ENCODE measurements at regions not wholly inside any gene's neighbourhood (a gene's known extent, or its start where the extent isn't known, plus 50 kb on each side); places are given as distances from the start of the nearest gene placed in this dataset.

GRCh38 chr10:131511391-131511790, 199.9 kb upstream of the TCERG1L start:
- ATAC-seq (replicated peaks; ENCODE audit: extremely low read depth, poor library complexity, severe bottlenecking) (no peak), DNase-seq (ENCODE audit: low spot score in 2 of 2) (no peak)
- Mint-ChIP-seq H3K4me1 (no peaks in the 10 kb centered on the region), H3K4me3 (no peak overlapping the region), H3K27me3 (no peaks in the 10 kb centered on the region), H3K27ac (ENCODE audit: low read depth) (no peak overlapping the region), H3K9me3 (peaks cover 7% of the 10 kb centered on the region), H3K36me3 (ENCODE audit: insufficient read depth) (no peaks in the 10 kb centered on the region)

DNA sequence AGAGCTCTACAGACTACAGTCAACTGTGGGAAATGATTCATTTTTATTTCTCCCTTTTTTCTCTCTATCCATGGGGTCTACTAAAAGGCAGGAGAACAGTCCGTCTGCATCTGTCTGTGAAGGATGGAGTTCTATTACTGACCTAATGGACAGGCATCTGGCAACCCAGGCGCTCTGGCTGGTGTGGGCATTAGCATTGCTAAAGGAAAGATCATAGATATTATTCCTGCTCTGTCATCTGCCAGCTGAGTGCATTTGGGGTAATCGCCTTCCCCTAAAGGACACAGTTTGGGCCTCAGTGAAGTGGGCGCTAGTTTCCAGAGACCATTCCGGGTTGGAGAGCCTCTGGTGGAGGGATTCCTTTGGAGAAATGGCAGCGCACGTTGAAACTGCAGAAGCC, 201.3 kb upstream of the TCERG1L start:
- Mint-ChIP-seq H3K4me3 (no peak overlapping the region), H3K36me3 (ENCODE audit: insufficient read depth) (no peaks in the 10 kb centered on the region), H3K4me1 (no peaks in the 10 kb centered on the region), H3K27ac (ENCODE audit: low read depth) (no peak overlapping the region), H3K9me3 (peaks cover 9% of the 10 kb centered on the region), H3K27me3 (no peaks in the 10 kb centered on the region)
- ATAC-seq (replicated peaks; ENCODE audit: extremely low read depth, poor library complexity, severe bottlenecking) (no peak), DNase-seq (ENCODE audit: low spot score in 2 of 2) (no peak)

DNA sequence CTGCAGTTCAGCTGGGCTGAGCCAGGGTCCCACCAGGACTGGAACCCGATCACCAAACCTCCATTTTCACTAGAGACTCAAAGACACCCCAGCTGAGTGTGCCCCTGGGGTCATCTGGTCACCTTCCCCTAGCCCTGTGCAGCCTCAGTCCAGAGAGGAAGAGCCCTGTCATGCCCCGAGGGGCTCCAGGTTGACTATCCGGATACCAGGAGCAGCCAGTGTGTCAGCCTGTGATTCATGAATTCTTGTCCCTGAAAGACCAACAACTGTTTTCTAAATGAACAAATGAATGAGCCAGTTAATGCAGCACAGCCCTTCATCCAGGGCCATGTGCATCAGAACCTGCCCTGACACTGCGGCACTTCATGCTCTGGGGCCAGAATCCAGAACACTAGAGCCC, 201.9 kb upstream of the TCERG1L start:
- ATAC-seq (replicated peaks; ENCODE audit: extremely low read depth, poor library complexity, severe bottlenecking) (no peak), DNase-seq (ENCODE audit: low spot score in 2 of 2) (no peak)
- H3K27ac Mint-ChIP-seq (ENCODE audit: low read depth): no peak overlapping the region
- no peaks in the 10 kb centered on the region for H3K4me1 Mint-ChIP-seq
- no peak overlapping the region for H3K4me3 Mint-ChIP-seq
- H3K9me3 Mint-ChIP-seq: peaks cover 9% of the 10 kb centered on the region
- no peaks in the 10 kb centered on the region for H3K27me3 Mint-ChIP-seq
- H3K36me3 Mint-ChIP-seq (ENCODE audit: insufficient read depth): no peaks in the 10 kb centered on the region

DNA sequence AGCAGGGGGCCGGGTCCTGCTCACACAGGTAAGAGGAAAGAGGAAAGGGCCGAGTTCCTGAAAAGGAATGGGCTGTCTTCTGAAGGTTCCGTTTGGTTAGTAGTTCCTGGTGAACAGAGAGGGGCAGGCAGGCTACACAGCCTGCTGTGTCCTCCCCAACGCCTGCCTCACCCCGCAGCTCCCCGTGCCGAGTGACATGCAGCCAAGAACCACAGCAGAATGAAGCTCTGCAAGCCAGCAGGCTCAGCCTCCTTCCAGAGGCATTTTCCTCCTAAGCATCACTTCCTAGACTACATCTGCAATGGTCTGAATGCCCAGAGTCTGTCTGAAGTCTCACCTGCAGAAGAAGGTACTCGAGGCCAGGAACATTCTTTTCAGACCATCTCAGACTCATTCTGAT, 202.4 kb upstream of the TCERG1L start:
- no peak for DNase-seq (ENCODE audit: low spot score in 2 of 2)
- Mint-ChIP-seq H3K4me1 (no peaks in the 10 kb centered on the region), H3K4me3 (no peak overlapping the region), H3K9me3 (peaks cover 9% of the 10 kb centered on the region), H3K27ac (ENCODE audit: low read depth) (no peak overlapping the region), H3K27me3 (no peaks in the 10 kb centered on the region), H3K36me3 (ENCODE audit: insufficient read depth) (no peaks in the 10 kb centered on the region)
- no peak for ATAC-seq (replicated peaks; ENCODE audit: extremely low read depth, poor library complexity, severe bottlenecking)

DNA sequence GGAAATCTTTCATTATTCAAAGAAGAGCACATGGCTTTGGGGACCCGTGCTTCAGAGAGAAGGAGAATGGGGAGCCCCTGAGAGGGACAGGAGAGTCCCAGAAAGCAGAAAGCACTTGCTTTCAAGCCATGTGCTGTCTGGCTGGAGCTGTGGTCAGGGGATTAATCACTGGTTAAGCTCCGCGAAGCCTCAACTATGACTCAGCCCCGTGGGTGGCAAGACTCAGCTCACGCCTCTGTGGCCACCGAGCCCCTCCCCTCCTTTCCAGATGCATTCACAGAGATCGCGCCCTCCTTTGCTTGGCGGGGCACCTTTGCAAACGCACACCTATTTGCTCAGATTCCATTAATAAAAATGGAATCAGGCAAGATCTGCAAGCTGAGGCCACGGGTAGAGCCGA, 202.9 kb upstream of the TCERG1L start:
- DNase-seq (ENCODE audit: low spot score in 2 of 2): no peak
- H3K4me1 Mint-ChIP-seq: no peaks in the 10 kb centered on the region
- no peaks in the 10 kb centered on the region for H3K27me3 Mint-ChIP-seq
- no peak overlapping the region for H3K27ac Mint-ChIP-seq (ENCODE audit: low read depth)
- no peak overlapping the region for H3K4me3 Mint-ChIP-seq
- no peaks in the 10 kb centered on the region for H3K36me3 Mint-ChIP-seq (ENCODE audit: insufficient read depth)
- no peak for ATAC-seq (replicated peaks; ENCODE audit: extremely low read depth, poor library complexity, severe bottlenecking)
- H3K9me3 Mint-ChIP-seq: peaks cover 4% of the 10 kb centered on the region

DNA sequence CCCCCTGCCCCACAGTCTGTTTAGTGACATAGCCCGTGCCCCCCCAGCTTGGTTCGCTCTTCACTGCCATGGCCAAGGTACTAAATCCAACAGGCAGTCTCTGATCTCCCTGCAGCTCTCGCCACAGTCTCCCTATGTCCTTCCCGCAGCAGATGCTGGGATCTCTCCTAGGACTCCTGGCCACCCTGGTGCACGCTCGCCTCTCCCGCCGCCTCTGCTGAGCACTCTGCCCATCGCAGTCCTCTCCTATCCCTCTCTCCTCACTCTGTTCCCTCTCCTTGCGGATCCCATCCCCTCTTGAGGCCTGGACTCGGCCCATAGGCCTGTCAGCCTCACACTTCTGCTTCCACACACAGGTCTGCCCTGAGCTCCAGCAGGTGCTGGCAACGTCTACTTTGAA, 204.8 kb upstream of the TCERG1L start:
- no peak for ATAC-seq (replicated peaks; ENCODE audit: extremely low read depth, poor library complexity, severe bottlenecking)
- Mint-ChIP-seq H3K27ac (ENCODE audit: low read depth) (no peak overlapping the region), H3K27me3 (no peaks in the 10 kb centered on the region), H3K4me3 (no peak overlapping the region), H3K36me3 (ENCODE audit: insufficient read depth) (no peaks in the 10 kb centered on the region), H3K4me1 (no peaks in the 10 kb centered on the region), H3K9me3 (peaks cover 4% of the 10 kb centered on the region)
- no peak for DNase-seq (ENCODE audit: low spot score in 2 of 2)

GRCh38 chr10:131517781-131518180, 206.3 kb upstream of the TCERG1L start:
- no peaks in the 10 kb centered on the region for H3K27me3 Mint-ChIP-seq
- no peak for ATAC-seq (replicated peaks; ENCODE audit: extremely low read depth, poor library complexity, severe bottlenecking)

DNA sequence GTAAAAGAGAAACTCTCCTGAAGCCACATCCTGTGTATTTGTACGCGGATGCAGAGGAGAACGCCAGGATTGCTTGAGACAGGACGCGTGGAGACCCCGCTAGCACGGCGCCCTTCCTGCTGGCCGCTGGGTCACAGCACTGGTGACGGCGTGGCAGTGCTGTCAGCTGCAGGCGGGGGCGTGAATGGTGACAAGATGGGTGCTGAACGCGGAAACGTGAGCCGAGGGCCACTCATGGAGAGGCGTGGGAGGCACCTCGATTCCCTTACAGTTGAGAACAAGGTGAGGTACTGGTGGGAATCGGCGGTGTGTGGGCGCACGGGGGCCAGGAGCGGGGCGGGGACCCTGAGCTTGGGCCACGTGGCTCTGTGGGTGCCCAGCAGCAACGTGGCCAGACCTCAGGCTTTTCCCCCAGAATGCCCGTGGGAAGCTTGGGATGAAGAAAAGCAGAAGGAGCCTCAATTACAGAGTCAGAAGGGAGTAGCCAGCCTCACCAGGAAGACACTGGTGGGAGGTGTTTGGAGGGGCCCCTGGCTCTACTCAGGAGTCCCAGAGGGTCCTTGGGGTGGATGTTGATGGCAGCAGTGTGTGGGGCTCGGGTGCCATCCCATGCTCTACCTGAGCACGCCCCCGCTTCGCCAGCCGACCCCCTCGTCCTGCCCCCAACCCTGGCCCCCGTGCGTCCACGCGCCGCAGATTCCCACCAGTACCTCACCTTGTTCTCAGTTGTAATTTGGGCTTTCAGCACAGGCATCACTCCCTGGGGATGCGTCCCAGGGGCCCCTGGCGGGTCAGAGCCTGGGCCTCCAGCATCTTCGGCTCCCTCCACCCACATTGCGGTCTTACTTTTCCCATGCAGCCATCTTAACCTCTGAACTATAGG, 208.4 kb upstream of the TCERG1L start:
- DNase-seq (ENCODE audit: low spot score in 2 of 2): no peak
- no peak for ATAC-seq (replicated peaks; ENCODE audit: extremely low read depth, poor library complexity, severe bottlenecking)
- Mint-ChIP-seq H3K4me1 (no peaks in the 10 kb centered on the region), H3K36me3 (ENCODE audit: insufficient read depth) (no peaks in the 10 kb centered on the region), H3K27ac (ENCODE audit: low read depth) (no peak overlapping the region), H3K27me3 (no peaks in the 10 kb centered on the region), H3K4me3 (no peak overlapping the region), H3K9me3 (peaks cover 8% of the 10 kb centered on the region)

More at GRCh38 chr10:131517781-131518180, 206.3 kb upstream of the TCERG1L start:
- Mint-ChIP-seq H3K9me3 (peaks cover 4% of the 10 kb centered on the region), H3K4me1 (no peaks in the 10 kb centered on the region), H3K4me3 (no peak overlapping the region), H3K36me3 (ENCODE audit: insufficient read depth) (no peaks in the 10 kb centered on the region), H3K27ac (ENCODE audit: low read depth) (no peak overlapping the region)
- no peak for DNase-seq (ENCODE audit: low spot score in 2 of 2)

DNA sequence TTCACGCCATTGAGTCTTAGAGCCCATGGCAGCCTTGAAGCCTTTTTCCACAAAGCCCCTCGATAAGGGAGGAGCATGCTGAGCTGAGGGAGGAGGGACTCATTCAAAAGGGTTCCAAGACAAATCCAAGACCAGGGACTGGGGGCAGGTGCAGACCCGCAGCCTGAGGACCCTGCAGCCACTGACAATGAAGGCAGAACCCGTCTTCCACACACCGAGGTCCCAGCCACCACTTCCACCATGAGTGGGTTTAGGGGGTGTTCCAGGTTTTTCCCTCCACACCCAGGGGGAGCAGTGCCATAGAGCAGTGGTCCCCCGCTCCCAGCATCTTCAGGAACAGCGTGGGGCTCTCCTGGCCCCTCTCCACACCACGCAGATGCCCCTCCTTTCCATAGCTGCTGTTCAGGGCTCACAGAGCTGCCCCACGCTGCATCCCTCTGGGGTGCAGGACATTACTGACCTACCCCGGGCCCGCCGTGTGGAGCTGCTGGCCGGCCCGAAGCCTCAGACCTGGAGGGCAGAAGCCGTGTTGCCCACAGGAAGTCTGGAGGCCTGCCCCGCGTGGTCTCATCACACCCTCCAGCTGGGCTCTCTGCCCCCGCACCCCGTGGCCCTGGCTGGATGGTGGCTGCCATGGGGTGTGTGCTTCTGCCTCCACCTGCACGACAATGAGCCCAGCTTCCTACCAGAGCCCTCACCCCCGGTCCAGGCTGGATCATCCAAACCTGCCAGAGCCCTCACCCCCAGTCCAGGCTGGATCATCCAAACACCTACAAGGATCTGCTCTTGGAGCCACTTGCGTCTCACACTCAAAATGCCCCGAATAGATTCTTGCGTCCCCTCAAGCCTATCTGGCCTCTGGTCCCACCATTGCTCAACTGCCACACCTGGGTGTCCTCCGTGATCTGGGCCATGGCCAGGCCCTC, 220.0 kb upstream of the TCERG1L start:
- Mint-ChIP-seq H3K9me3 (peaks cover 6% of the 10 kb centered on the region), H3K27me3 (no peaks in the 10 kb centered on the region), H3K36me3 (ENCODE audit: insufficient read depth) (no peaks in the 10 kb centered on the region), H3K27ac (ENCODE audit: low read depth) (no peak overlapping the region), H3K4me1 (no peaks in the 10 kb centered on the region), H3K4me3 (no peak overlapping the region)
- DNase-seq (ENCODE audit: low spot score in 2 of 2) (no peak), ATAC-seq (replicated peaks; ENCODE audit: extremely low read depth, poor library complexity, severe bottlenecking) (no peak)

- H3K36me3 Mint-ChIP-seq (ENCODE audit: insufficient read depth): no peaks in the 10 kb centered on the region
- no peak overlapping the region for H3K27ac Mint-ChIP-seq (ENCODE audit: low read depth)
- H3K27me3 Mint-ChIP-seq: no peaks in the 10 kb centered on the region
- peaks cover 6% of the 10 kb centered on the region for H3K9me3 Mint-ChIP-seq
- no peaks in the 10 kb centered on the region for H3K4me1 Mint-ChIP-seq
- no peak for DNase-seq (ENCODE audit: low spot score in 2 of 2)
- ATAC-seq (replicated peaks; ENCODE audit: extremely low read depth, poor library complexity, severe bottlenecking): no peak
- H3K4me3 Mint-ChIP-seq: no peak overlapping the region
These were observed 220.8 kb upstream of the TCERG1L start for GRCh38 chr10:131532291-131532690.

DNA sequence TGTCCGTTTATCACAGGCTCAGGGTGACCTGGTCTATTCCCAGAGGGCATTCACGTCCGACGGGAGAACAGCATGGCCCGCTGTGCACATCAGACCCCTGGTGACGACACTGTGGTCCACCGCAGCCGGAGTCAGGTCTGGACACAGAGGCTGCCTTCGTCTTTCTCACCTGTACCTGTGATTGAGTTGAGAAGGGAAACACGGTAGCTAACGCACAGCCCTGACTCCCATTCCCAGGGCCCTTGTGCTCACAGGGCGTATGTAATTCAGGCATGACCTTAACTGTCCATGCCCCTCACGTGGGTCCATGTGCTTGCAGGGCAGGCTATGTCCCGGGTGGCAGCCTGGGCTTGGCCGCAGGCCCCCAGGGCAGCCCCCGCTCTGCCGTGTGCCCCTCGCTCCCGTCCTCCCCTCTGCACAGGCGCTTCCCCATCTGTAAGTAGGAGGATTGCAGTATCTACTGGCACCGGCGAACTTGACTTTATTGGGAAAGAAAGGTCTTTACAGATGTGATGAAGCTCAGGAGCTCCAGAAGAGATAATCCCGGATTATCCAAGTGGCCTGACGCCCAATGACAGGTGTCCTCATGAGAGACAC, 221.3 kb upstream of the TCERG1L start:
- no peak for DNase-seq (ENCODE audit: low spot score in 2 of 2)
- Mint-ChIP-seq H3K4me3 (no peak overlapping the region), H3K27me3 (no peaks in the 10 kb centered on the region), H3K9me3 (peaks cover 6% of the 10 kb centered on the region), H3K4me1 (no peaks in the 10 kb centered on the region), H3K36me3 (ENCODE audit: insufficient read depth) (no peaks in the 10 kb centered on the region), H3K27ac (ENCODE audit: low read depth) (no peak overlapping the region)
- no peak for ATAC-seq (replicated peaks; ENCODE audit: extremely low read depth, poor library complexity, severe bottlenecking)

DNA sequence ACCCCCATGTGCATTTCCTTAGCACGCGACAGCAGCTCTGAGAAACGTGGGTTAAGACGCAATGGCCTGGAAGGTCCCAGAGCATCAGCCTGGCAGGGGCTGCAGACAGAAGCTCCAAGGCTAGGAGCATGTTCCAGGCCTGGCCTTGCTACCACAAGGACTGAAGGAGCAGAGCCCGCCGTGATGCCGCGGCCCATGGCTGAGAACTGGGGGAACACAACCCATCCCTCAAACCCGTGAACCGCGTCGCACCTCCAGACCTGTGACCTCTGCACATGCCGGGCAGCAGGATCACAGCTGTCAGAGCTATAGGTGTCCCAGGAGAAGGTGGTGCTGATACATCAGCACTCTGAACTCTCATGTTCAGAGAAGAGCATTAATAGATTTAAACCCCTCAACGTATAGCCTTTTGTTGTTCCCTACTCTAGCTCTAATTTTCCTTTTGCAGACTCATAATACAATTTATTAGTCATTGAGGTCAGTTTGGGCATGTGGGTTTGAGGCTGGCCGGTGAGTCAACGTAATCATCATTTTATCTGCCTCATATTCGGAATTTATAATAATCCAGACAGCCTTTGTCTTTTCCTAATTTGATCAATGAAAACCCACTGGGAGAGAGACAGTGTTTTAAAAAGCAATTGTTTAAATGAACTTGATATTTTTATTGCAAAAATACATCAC, 222.5 kb upstream of the TCERG1L start:
- Mint-ChIP-seq H3K36me3 (ENCODE audit: insufficient read depth) (no peaks in the 10 kb centered on the region), H3K27ac (ENCODE audit: low read depth) (no peak overlapping the region), H3K4me1 (no peaks in the 10 kb centered on the region), H3K9me3 (no peaks in the 10 kb centered on the region), H3K27me3 (no peaks in the 10 kb centered on the region), H3K4me3 (no peak overlapping the region)
- DNase-seq (ENCODE audit: low spot score in 2 of 2) (no peak), ATAC-seq (replicated peaks; ENCODE audit: extremely low read depth, poor library complexity, severe bottlenecking) (no peak)
